Dendritic cell treated with granulocyte-macrophage colony-stimulating factor and Interleukin-4, amounts not matched to agents 40 ng/mL and 50 ng/mL, for 4 days (primary cell): ENCODE measurements at regions not wholly inside any gene's neighbourhood (a gene's known extent, or its start where the extent isn't known, plus 50 kb on each side); places are given as distances from the start of the nearest gene placed in this dataset.

Experiments
- H3K27ac Mint-ChIP-seq: one replicate; pipeline ENCODE4 v1.8.0; 2022; ENCODE audit warnings: mild to moderate bottlenecking, mixed read lengths
- H3K27me3 Mint-ChIP-seq: one replicate; pipeline ENCODE4 v1.8.0; 2022; ENCODE audit warnings: mild to moderate bottlenecking, mixed read lengths
- H3K36me3 Mint-ChIP-seq: one replicate; pipeline ENCODE4 v1.8.0; 2022; ENCODE audit warnings: low read depth, mixed read lengths
- H3K4me1 Mint-ChIP-seq: one replicate; pipeline ENCODE4 v1.8.0; 2022; ENCODE audit warnings: low read depth, mixed read lengths
- H3K4me3 Mint-ChIP-seq: one replicate; pipeline ENCODE4 v1.8.0; 2022; ENCODE audit warnings: mild to moderate bottlenecking, moderate library complexity, mixed read lengths
- H3K9me3 Mint-ChIP-seq: one replicate; pipeline ENCODE4 v1.8.0; 2022; ENCODE audit warnings: mixed read lengths
- intact Hi-C: fragments of 100-400 bp; cut with micrococcal nuclease; formaldehyde crosslinking; loops from one replicate; pipeline ENCODE4 v1.15.0; 2022

- Mint-ChIP-seq H3K9me3 (no peaks in the 10 kb centered on the region), H3K4me1 (no peaks in the 10 kb centered on the region), H3K27ac (no peak overlapping the region), H3K4me3 (no peak overlapping the region), H3K27me3 (no peaks in the 10 kb centered on the region), H3K36me3 (no peaks in the 10 kb centered on the region)
- intact Hi-C loops, result no loop called here
Measured at GRCh38 chr22:49527611-49528419, 299.9 kb downstream of the BRD1 start.

DNA sequence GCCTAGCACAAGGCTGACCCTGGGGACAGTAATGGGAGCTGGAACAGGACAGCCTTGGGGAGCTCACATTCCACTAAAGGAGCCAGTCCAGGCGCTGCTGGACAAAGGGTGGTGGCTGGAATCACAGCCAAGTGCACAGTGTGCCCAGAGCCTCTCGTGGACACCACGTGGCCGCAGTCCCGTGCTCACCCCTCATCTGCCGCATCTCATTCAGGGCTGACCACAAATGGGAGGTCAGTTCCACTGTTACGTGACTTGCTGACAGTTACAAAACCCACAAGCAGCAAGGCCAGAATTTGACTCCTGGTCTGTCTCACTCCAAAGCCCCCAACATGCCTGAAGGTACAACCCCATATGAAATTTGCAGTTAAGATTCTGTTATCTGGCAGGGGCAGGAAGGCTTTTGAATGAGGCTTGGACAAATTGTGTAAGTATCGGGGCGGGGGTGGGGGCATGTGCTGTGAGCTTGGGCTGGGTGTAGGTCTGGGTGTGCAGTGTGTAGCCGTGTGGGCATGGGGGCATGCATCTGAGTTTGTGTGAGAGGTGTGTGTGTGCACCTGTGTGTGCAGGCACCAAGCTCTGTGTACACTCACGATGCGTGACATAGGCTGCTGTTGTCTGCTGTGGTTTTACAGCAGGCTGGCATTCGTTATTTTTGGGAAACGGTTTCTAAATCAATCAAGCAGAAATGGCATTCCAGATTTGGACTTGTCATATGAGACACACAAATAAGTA lies 301.7 kb downstream of the BRD1 start:
- Mint-ChIP-seq H3K9me3 (no peaks in the 10 kb centered on the region), H3K27me3 (no peaks in the 10 kb centered on the region), H3K4me1 (no peaks in the 10 kb centered on the region), H3K36me3 (no peaks in the 10 kb centered on the region), H3K27ac (no peak overlapping the region), H3K4me3 (no peak overlapping the region)
- intact Hi-C loops, result no loop called here

DNA sequence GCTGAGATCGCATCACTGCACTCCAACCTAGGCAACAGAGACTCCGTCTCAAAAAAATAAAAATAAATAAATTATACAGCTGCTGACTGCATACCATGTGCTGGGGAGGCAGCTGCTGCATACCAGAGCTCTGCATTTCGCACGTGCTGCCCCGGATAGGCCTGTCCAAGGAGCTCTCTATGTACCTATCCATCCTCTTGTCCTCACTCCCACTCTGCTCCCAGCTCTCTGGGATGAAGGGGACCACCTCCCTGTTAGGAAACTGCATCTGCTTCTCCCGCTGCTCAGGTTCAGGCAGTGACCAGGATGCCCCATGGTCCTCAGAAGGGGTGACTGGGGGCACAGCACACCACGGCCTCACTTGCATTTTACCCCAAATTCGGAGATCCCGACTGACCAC lies 302.3 kb downstream of the BRD1 start:
- intact Hi-C loops, result no loop called here
- Mint-ChIP-seq H3K4me3 (no peak overlapping the region), H3K9me3 (no peaks in the 10 kb centered on the region), H3K27me3 (no peaks in the 10 kb centered on the region), H3K36me3 (no peaks in the 10 kb centered on the region), H3K4me1 (no peaks in the 10 kb centered on the region), H3K27ac (no peak overlapping the region)

GRCh38 chr22:49524362-49524761 lies 303.3 kb downstream of the BRD1 start:
- H3K27ac Mint-ChIP-seq, result no peak overlapping the region
- H3K4me3 Mint-ChIP-seq, result no peak overlapping the region
- no peaks in the 10 kb centered on the region for H3K36me3 Mint-ChIP-seq
- intact Hi-C loops, result no loop called here
- no peaks in the 10 kb centered on the region for H3K4me1 Mint-ChIP-seq
- H3K9me3 Mint-ChIP-seq, result no peaks in the 10 kb centered on the region
- H3K27me3 Mint-ChIP-seq, result no peaks in the 10 kb centered on the region

DNA sequence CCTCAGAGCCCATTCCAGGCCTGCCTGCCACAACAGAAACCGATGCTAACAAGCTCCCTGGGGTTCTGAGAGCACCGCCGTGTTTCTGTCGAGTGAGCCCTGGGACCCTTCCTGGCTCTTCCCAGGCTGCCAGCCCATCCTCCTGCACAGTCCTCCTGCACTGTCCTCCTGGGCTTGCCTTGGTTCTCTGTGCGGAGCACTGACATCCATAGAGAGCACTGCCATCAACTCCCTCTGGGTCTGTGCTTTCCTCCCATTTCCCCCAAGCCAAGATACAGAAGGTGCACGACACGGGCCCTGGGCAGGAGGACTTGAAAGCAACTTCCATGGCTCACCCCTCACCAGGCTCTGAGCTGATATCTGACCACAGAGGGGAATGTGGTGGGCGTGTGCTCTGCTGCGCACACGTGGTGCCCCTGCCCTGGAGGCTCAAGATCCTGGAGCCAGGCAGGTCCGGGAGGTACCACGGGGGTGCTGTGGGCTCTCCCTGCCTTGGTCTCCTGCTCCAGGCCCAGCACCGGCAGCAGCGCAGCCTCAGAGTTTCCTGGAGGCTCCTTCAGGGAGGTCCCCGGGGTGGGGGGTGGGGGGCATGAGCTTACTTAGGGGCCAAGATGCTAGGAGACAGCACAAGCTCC lies 304.2 kb downstream of the BRD1 start:
- intact Hi-C loops, result no loop called here
- Mint-ChIP-seq H3K36me3 (no peaks in the 10 kb centered on the region), H3K9me3 (no peaks in the 10 kb centered on the region), H3K27ac (no peak overlapping the region), H3K4me1 (no peaks in the 10 kb centered on the region), H3K4me3 (no peak overlapping the region), H3K27me3 (peaks cover 5% of the 10 kb centered on the region)

- peaks cover 6% of the 10 kb centered on the region for H3K27me3 Mint-ChIP-seq
- H3K9me3 Mint-ChIP-seq, result no peaks in the 10 kb centered on the region
- H3K27ac Mint-ChIP-seq, result no peak overlapping the region
- no peak overlapping the region for H3K4me3 Mint-ChIP-seq
- H3K4me1 Mint-ChIP-seq, result no peaks in the 10 kb centered on the region
- H3K36me3 Mint-ChIP-seq, result no peaks in the 10 kb centered on the region
- intact Hi-C loops, result no loop called here
Measured at GRCh38 chr22:49522582-49523373, 304.9 kb downstream of the BRD1 start.

GRCh38 chr22:49521787-49522224 lies 305.9 kb downstream of the BRD1 start:
- H3K4me3 Mint-ChIP-seq, result no peak overlapping the region
- no peaks in the 10 kb centered on the region for H3K36me3 Mint-ChIP-seq
- intact Hi-C loops, result no loop called here
- peaks cover 6% of the 10 kb centered on the region for H3K27me3 Mint-ChIP-seq
- H3K27ac Mint-ChIP-seq, result no peak overlapping the region
- no peaks in the 10 kb centered on the region for H3K9me3 Mint-ChIP-seq
- H3K4me1 Mint-ChIP-seq, result no peaks in the 10 kb centered on the region

DNA sequence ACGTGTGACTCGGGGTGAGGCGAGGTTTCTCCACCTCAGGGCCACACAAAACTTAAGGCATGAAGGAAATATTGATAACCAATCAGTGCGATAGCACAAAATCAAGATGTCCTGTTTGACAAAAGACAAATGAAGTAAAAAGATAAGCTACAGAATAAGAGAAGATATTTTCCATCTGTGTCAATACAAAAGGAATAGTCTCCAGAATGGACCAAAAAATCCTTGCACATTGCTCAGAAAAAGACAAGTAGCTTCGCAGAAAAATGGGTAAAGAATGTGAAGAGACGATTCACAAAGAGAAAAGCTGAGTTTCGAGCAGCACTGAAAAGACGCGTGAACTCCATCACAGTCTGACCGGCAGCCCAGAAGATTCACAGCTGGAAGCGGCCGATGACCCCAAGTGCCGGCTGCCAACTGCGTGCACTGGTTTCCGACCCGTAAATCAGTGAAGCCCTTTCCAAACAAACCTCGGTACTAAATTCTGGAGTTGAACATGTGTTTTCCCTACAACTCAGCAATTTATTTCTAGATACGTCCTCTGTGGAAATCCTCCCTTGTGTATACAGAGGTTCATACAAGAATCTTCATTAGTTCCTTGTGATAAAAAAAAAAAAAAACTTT lies 308.4 kb downstream of the BRD1 start:
- Mint-ChIP-seq H3K4me1 (no peaks in the 10 kb centered on the region), H3K9me3 (no peaks in the 10 kb centered on the region), H3K4me3 (no peak overlapping the region), H3K36me3 (no peaks in the 10 kb centered on the region), H3K27me3 (peaks cover 6% of the 10 kb centered on the region), H3K27ac (no peak overlapping the region)
- intact Hi-C loops, result no loop called here

GRCh38 chr22:49518436-49518970 lies 309.2 kb downstream of the BRD1 start:
- Mint-ChIP-seq H3K36me3 (no peaks in the 10 kb centered on the region), H3K4me3 (no peak overlapping the region), H3K27me3 (peaks cover 6% of the 10 kb centered on the region), H3K9me3 (no peaks in the 10 kb centered on the region), H3K27ac (no peak overlapping the region), H3K4me1 (no peaks in the 10 kb centered on the region)
- intact Hi-C loops, result no loop called here

DNA sequence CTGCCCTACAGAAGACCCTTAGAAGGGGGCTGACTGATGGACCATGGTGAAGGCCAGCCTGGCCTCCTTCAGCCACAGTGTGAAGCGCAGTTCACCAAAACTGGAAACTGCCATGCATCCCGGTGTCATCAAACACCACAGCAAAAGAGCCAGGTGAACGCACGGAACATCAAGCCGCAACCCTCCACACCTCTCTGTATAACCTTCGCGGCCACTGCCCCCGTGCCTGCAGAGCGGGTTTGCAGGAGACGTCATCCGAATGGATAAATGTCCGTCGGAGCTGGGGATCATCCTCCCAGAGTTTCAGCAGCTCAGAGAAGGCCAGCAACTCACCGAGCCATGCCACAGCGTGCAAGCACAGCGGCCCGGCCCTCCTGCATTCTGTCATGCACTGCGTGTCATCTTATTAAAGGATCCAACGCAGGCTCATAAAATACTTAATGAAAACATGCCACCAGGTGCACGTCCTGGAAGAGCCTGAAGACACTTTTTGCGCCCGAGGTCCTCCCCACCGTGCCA lies 309.9 kb downstream of the BRD1 start:
- intact Hi-C loops, result no loop called here
- H3K4me3 Mint-ChIP-seq, result no peak overlapping the region
- H3K27ac Mint-ChIP-seq, result no peak overlapping the region
- no peaks in the 10 kb centered on the region for H3K4me1 Mint-ChIP-seq
- no peaks in the 10 kb centered on the region for H3K9me3 Mint-ChIP-seq
- no peaks in the 10 kb centered on the region for H3K36me3 Mint-ChIP-seq
- H3K27me3 Mint-ChIP-seq, result peaks cover 6% of the 10 kb centered on the region

DNA sequence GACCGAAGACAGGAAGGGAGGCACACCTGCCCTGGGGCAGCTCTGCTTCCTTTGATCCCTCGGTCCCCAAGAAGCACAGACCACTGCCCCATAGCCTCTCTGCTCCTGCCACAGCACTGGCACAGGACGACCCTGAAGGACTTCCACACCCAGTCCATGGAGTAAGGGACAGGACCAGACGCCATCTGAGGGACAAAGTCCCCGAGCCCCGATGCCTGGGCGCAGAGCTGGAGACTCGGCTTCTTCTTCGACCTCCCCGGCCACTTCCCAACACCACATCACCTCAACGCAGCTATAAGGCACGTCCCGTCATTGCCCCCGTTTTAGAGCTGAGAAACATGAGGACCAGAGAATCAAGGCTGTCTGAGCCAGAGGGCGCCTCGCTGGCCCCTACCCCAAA lies 310.5 kb downstream of the BRD1 start:
- H3K27me3 Mint-ChIP-seq, result peaks cover 6% of the 10 kb centered on the region
- H3K27ac Mint-ChIP-seq, result no peak overlapping the region
- H3K4me3 Mint-ChIP-seq, result no peak overlapping the region
- intact Hi-C loops, result no loop called here
- H3K4me1 Mint-ChIP-seq, result no peaks in the 10 kb centered on the region
- no peaks in the 10 kb centered on the region for H3K36me3 Mint-ChIP-seq
- H3K9me3 Mint-ChIP-seq, result peaks cover 3% of the 10 kb centered on the region

GRCh38 chr22:49515475-49515874 lies 312.2 kb downstream of the BRD1 start:
- no peaks in the 10 kb centered on the region for H3K4me1 Mint-ChIP-seq
- H3K27me3 Mint-ChIP-seq, result peaks cover 6% of the 10 kb centered on the region
- no peak overlapping the region for H3K27ac Mint-ChIP-seq
- no peak overlapping the region for H3K4me3 Mint-ChIP-seq
- H3K9me3 Mint-ChIP-seq, result peaks cover 12% of the 10 kb centered on the region
- H3K36me3 Mint-ChIP-seq, result no peaks in the 10 kb centered on the region
- intact Hi-C loops, result no loop called here

DNA sequence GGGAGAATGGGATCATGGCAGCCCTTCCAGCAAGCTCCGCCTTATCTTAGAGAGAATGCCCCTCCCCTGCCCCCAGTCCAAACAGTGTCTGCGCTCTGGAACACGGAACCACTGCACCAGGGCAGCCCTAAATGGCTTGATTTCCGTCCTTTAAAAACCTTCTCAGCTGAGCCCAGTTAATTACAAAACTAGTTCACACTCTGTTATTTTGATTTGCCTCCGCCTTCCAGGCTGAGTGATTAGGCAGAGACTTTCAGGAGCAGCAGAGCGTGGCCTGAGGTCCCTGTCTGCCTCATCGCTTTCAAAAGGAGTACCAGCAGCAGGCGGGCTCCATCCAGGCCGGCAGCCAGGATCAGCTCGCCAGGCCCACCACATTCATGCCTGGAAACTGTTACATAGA lies 313.0 kb downstream of the BRD1 start:
- intact Hi-C loops, result no loop called here
- H3K27ac Mint-ChIP-seq, result no peak overlapping the region
- peaks cover 12% of the 10 kb centered on the region for H3K9me3 Mint-ChIP-seq
- H3K27me3 Mint-ChIP-seq, result peaks cover 6% of the 10 kb centered on the region
- H3K4me3 Mint-ChIP-seq, result no peak overlapping the region
- H3K36me3 Mint-ChIP-seq, result no peaks in the 10 kb centered on the region
- H3K4me1 Mint-ChIP-seq, result no peaks in the 10 kb centered on the region
